DND-41 (cell line): ENCODE measurements at regions not wholly inside any gene's neighbourhood (a gene's known extent, or its start where the extent isn't known, plus 50 kb on each side); places are given as distances from the start of the nearest gene placed in this dataset.

ENCODE experiments used
- ATAC-seq: fragments of 200-7000 bp; cut with Tn5 transposase; 3 replicates; pipeline ENCODE4 v1.9.1; 2021; ENCODE audit warnings: low read depth; ENCODE audit not compliant: insufficient read depth
- DNase-seq: peaks from one replicate; pipeline ENCODE4 v3.0.0-alpha.2; 2020
- H2AFZ ChIP-seq: 2 replicates; pipeline ENCODE4 v1.6.0; 2012; ENCODE audit warnings: low read depth, low read length
- H3K27ac ChIP-seq: 2 replicates; pipeline ENCODE4 v1.5.1; 2012; ENCODE audit warnings: low read length, inconsistent platforms
- H3K27me3 ChIP-seq: fragments of 200-600 bp; sonication (generic); 2 replicates; pipeline ENCODE4 v1.6.0; 2012; ENCODE audit warnings: low read length, mild to moderate bottlenecking, inconsistent platforms; ENCODE audit not compliant: insufficient read depth, poor library complexity
- H3K36me3 ChIP-seq: 2 replicates; pipeline ENCODE4 v1.5.1; 2012; ENCODE audit warnings: low read length, inconsistent platforms; ENCODE audit not compliant: insufficient read depth
- H3K4me1 ChIP-seq: 2 replicates; pipeline ENCODE4 v1.5.1; 2012; ENCODE audit warnings: mild to moderate bottlenecking, low read length; ENCODE audit not compliant: insufficient read depth
- H3K4me2 ChIP-seq: 2 replicates; pipeline ENCODE4 v1.6.0; 2012; ENCODE audit warnings: mild to moderate bottlenecking, moderate library complexity, low read length, inconsistent platforms; ENCODE audit not compliant: insufficient read depth
- H3K4me3 ChIP-seq, 2 experiments: fragments of 200-600 bp in 1 of 2; shearing (Covaris generic) in 1 of 2; 2 replicates each; pipeline ENCODE4 v1.5.1; 2012 to 2016; ENCODE audit warnings: inconsistent platforms in 2 of 2, low read length in 2 of 2, mild to moderate bottlenecking in 2 of 2, low read depth in 1 of 2, moderate library complexity in 1 of 2
- H3K79me2 ChIP-seq: 2 replicates; pipeline ENCODE4 v1.6.0; 2012; ENCODE audit warnings: low read length, inconsistent platforms; ENCODE audit not compliant: insufficient read depth
- H3K9ac ChIP-seq: 2 replicates; pipeline ENCODE4 v1.6.0; 2012; ENCODE audit warnings: low read depth, mild to moderate bottlenecking, inconsistent platforms, low read length, moderate library complexity
- H3K9me3 ChIP-seq: 2 replicates; pipeline ENCODE4 v1.5.1; 2012; ENCODE audit warnings: low read length, moderate library complexity, mild to moderate bottlenecking, inconsistent platforms; ENCODE audit not compliant: insufficient read depth, severe bottlenecking
- H4K20me1 ChIP-seq: 2 replicates; pipeline ENCODE4 v1.6.0; 2012; ENCODE audit warnings: low read length; ENCODE audit not compliant: insufficient read depth
- EZH2 ChIP-seq: IDR thresholded peaks from 3 replicates; pipeline ENCODE4 v1.6.1; 2012; ENCODE audit warnings: borderline replicate concordance, low read depth, mild to moderate bottlenecking, moderate library complexity, low read length, inconsistent platforms; ENCODE audit not compliant: severe bottlenecking
- TF ChIP-seq, protein P1 (sequence below): IDR thresholded peaks from 2 replicates; pipeline ENCODE4 v1.5.1; 2012; ENCODE audit warnings: borderline replicate concordance, low read length, moderate library complexity, mild to moderate bottlenecking; ENCODE audit not compliant: poor library complexity, severe bottlenecking; ENCODE audit errors: extremely low read depth

DNA sequence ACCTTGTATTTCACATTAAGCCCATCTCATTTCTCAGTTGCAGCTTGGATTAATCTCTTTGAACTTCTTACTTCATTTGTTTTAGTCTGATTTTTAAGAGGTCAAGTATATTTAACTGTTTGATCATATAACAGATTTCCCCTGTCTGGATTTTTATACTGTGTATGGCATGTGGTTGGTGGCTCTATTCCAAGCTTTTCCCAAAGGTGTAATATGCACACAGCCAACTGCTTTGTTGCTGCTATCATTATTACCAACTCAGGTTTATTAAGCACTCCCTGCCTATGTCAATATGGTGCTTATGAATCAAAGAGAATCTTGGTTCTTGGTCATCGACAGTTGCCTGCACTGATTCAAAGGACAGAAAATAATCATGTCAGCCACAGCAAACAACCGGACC lies 92.6 kb downstream of the RAP2A start:
- Histone ChIP-seq H3K9me3 (no peaks in the 10 kb centered on the region), H3K27me3 (no peaks in the 10 kb centered on the region), H3K4me3 (no peak overlapping the region), H2AFZ (no peak overlapping the region), H3K79me2 (no peaks in the 10 kb centered on the region), H3K9ac (no peak overlapping the region), H4K20me1 (no peaks in the 10 kb centered on the region), H3K36me3 (no peaks in the 10 kb centered on the region), H3K27ac (no peak overlapping the region), H3K4me1 (no peaks in the 10 kb centered on the region), H3K4me2 (no peak overlapping the region)
- no peak for ATAC-seq
- DNase-seq = no peak
- no peak for TF ChIP-seq EZH2
- TF ChIP-seq, protein P1, sequence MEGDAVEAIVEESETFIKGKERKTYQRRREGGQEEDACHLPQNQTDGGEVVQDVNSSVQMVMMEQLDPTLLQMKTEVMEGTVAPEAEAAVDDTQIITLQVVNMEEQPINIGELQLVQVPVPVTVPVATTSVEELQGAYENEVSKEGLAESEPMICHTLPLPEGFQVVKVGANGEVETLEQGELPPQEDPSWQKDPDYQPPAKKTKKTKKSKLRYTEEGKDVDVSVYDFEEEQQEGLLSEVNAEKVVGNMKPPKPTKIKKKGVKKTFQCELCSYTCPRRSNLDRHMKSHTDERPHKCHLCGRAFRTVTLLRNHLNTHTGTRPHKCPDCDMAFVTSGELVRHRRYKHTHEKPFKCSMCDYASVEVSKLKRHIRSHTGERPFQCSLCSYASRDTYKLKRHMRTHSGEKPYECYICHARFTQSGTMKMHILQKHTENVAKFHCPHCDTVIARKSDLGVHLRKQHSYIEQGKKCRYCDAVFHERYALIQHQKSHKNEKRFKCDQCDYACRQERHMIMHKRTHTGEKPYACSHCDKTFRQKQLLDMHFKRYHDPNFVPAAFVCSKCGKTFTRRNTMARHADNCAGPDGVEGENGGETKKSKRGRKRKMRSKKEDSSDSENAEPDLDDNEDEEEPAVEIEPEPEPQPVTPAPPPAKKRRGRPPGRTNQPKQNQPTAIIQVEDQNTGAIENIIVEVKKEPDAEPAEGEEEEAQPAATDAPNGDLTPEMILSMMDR = no peak

DNA sequence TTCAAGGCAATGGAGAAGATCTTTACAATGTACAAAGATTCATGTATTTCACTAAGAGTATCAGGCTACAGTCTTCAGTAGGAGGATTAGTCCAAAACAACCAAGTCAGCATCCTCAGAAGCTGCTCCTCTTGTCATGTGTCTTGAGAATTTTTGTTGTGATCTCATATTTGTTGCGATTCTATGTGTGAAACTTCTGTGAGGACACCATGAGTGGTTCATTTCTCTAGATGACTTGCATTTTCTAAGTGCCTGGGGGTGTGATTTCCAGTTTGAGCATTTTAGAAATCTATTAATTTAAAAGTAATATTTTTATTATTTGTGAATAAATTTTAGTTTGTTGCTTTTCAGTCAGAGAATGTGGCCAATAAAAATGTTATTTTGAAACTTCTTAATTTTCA lies 94.5 kb downstream of the RAP2A start:
- no peaks in the 10 kb centered on the region for H4K20me1 ChIP-seq
- no peak for DNase-seq
- no peak overlapping the region for H3K27ac ChIP-seq
- H3K79me2 ChIP-seq = no peaks in the 10 kb centered on the region
- H3K36me3 ChIP-seq = no peaks in the 10 kb centered on the region
- H3K4me2 ChIP-seq = no peak overlapping the region
- no peaks in the 10 kb centered on the region for H3K27me3 ChIP-seq
- TF ChIP-seq, protein P1 = no peak
- no peak for TF ChIP-seq EZH2
- H3K9ac ChIP-seq = no peak overlapping the region
- H3K9me3 ChIP-seq = no peaks in the 10 kb centered on the region
- H3K4me3 ChIP-seq = no peak overlapping the region
- no peak overlapping the region for H2AFZ ChIP-seq
- no peaks in the 10 kb centered on the region for H3K4me1 ChIP-seq
- ATAC-seq = no peak

DNA sequence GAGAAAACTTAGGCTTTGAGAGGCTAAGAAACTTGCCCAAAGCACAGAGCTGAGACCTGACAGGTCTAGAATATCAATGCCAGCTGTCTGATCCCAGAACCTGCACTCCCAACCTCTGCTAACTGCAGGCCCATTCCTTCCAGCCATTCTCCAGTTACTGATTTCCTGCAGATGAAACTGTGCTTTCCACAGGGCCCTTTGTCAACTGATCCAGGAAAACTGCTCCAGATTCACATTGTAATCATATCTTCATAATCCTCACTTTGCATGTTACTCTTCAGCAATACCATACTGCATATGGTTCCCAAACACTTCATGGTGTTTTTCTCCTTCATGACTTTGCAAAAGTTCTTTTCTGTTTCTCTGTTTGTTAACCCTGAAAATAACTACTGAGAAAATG lies 100.6 kb downstream of the RAP2A start:
- Histone ChIP-seq H3K9ac (no peak overlapping the region), H3K9me3 (no peaks in the 10 kb centered on the region), H3K4me1 (no peaks in the 10 kb centered on the region), H3K79me2 (no peaks in the 10 kb centered on the region), H3K27ac (no peak overlapping the region), H3K4me3 (no peak overlapping the region), H4K20me1 (no peaks in the 10 kb centered on the region), H2AFZ (no peak overlapping the region), H3K4me2 (no peak overlapping the region), H3K36me3 (no peaks in the 10 kb centered on the region), H3K27me3 (peaks cover 4% of the 10 kb centered on the region)
- no peak for TF ChIP-seq EZH2
- TF ChIP-seq, protein P1 = no peak
- no peak for DNase-seq
- ATAC-seq = no peak

DNA sequence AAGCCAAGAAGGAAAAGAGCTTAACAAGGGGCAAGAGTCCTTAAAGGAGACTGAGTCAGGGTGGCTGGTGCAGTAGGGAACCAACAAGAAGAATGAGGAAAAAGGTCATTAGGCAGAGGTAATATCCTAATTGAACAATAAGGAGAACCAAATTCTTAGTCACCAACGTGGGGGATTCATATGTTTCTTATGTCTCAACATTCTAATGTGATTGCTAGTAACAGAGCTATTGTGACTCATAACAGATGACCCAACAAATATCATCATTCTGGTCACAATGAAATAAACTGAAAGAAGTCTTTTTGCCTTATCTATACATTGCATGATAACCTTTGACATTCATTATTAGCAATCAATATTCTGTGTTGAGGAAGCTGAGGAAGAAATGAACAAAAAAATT lies 101.6 kb downstream of the RAP2A start:
- Histone ChIP-seq H3K27me3 (peaks cover 6% of the 10 kb centered on the region), H3K4me3 (no peak overlapping the region), H3K27ac (no peak overlapping the region), H3K79me2 (no peaks in the 10 kb centered on the region), H3K9me3 (no peaks in the 10 kb centered on the region), H3K9ac (no peak overlapping the region), H2AFZ (no peak overlapping the region), H3K36me3 (no peaks in the 10 kb centered on the region), H3K4me2 (no peak overlapping the region), H3K4me1 (no peaks in the 10 kb centered on the region), H4K20me1 (no peaks in the 10 kb centered on the region)
- DNase-seq (no peak), ATAC-seq (no peak)
- no peak for TF ChIP-seq EZH2
- TF ChIP-seq, protein P1 = no peak
